ENCODE measurements at regions not wholly inside any gene's neighbourhood (a gene's known extent, or its start where the extent isn't known, plus 50 kb on each side); places are given as distances from the start of the nearest gene placed in this dataset.

DNA sequence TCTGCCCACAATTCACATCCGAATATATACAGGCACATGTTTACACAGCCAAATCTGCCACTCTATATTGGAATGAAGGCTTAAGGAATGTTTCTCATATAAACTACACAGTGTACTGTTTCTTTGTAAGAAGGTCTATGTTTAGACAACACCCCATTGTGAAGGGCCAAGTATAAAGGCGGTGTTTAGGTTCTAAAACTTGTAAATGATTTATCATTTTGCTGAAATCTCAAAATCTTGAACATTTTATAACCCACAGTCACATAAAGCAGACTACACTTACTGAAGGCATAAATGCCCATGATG is 94.0 kb downstream of the ZNF608 start:
- Histone ChIP-seq H3K36me3 (ENCODE audit: insufficient read depth, low read length, poor library complexity, severe bottlenecking) (no peaks in the 10 kb centered on the region), H3K4me3 (ENCODE audit: low read depth, low read length, poor library complexity, severe bottlenecking) (no peak overlapping the region), H3K27ac (ENCODE audit: low read depth, low read length, poor library complexity, severe bottlenecking) (no peak overlapping the region), H3K4me1 (ENCODE audit: insufficient read depth, low read length, poor library complexity, severe bottlenecking) (peaks cover 43% of the 10 kb centered on the region), H3K9me3 (ENCODE audit: low read depth, low read length, poor library complexity, severe bottlenecking) (no peaks in the 10 kb centered on the region), H3K27me3 (replicated peaks; ENCODE audit: insufficient read depth, low read depth, low read length, poor library complexity) (no peaks in the 10 kb centered on the region)
- no TSS peak for BruUV-seq (replicated peaks)
- intact Hi-C loops (cut with micrococcal nuclease; ENCODE audit: unreplicated experiment): no loop called here
- TF ChIP-seq, protein P1, sequence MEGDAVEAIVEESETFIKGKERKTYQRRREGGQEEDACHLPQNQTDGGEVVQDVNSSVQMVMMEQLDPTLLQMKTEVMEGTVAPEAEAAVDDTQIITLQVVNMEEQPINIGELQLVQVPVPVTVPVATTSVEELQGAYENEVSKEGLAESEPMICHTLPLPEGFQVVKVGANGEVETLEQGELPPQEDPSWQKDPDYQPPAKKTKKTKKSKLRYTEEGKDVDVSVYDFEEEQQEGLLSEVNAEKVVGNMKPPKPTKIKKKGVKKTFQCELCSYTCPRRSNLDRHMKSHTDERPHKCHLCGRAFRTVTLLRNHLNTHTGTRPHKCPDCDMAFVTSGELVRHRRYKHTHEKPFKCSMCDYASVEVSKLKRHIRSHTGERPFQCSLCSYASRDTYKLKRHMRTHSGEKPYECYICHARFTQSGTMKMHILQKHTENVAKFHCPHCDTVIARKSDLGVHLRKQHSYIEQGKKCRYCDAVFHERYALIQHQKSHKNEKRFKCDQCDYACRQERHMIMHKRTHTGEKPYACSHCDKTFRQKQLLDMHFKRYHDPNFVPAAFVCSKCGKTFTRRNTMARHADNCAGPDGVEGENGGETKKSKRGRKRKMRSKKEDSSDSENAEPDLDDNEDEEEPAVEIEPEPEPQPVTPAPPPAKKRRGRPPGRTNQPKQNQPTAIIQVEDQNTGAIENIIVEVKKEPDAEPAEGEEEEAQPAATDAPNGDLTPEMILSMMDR (conservative IDR thresholded peaks at IDR 0.05; ENCODE audit: low read depth, low read length): no peak
- TF ChIP-seq EZH2 (IDR thresholded peaks at IDR 0.05; ENCODE audit: borderline replicate concordance, low read depth, low read length, poor library complexity, severe bottlenecking): no peak
- CTCF ChIA-PET: no interaction called here
- DNase-seq (ENCODE audit: low spot score): no peak
- POLR2A ChIA-PET (ENCODE audit: low non-redundant PET): no interaction called here

DNA sequence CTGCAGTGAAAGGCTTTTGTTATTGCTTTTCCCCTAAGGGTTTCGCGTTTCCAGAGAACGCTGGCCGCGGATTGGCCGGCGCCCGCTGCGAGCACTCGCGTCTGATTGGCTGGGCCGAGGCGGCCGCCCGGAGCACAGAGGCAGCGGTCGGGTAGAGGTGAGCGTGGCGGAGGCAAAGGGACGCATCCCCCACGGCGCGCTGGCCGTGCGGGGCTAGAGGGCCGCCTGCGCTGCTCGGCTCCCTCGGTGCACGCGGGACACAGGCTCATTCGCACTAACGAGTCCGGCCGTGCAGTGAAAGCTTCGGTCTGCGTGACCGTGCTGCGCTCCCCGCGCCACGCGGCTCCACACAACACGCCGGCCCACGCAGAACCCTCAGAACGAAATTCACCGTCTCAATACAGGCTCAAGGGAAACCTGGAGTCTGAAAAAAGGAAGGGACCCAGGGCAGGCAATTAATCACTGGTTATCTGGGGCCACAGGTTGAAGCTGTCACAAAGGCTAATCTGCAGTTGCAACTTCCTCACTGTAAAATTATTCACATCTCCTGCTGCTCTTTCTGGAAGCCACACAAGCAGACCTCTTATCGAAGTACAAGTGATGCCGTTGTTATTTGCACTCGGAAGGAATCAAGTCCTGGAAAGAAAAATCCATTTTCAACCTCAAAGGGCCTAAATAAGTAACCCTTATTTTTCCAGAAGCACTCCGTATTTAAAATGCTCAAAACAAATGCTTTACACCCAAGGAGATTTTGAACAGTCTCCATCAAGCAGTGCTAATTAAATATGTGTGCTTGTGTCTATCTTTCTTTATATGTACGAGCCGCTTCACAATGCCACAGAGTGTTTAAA is 94.6 kb downstream of the ZNF608 start:
- POLR2A ChIA-PET (ENCODE audit: low non-redundant PET): no interaction called here
- DNase-seq (ENCODE audit: low spot score): peak; percentile 76
- TF ChIP-seq, protein P1 (conservative IDR thresholded peaks at IDR 0.05; ENCODE audit: low read depth, low read length): no peak
- TF ChIP-seq EZH2 (IDR thresholded peaks at IDR 0.05; ENCODE audit: borderline replicate concordance, low read depth, low read length, poor library complexity, severe bottlenecking): no peak
- Histone ChIP-seq H3K4me3 (ENCODE audit: low read depth, low read length, poor library complexity, severe bottlenecking) (peak overlapping the region; percentile 41), H3K36me3 (ENCODE audit: insufficient read depth, low read length, poor library complexity, severe bottlenecking) (no peaks in the 10 kb centered on the region), H3K9me3 (ENCODE audit: low read depth, low read length, poor library complexity, severe bottlenecking) (no peaks in the 10 kb centered on the region), H3K4me1 (ENCODE audit: insufficient read depth, low read length, poor library complexity, severe bottlenecking) (peaks cover 43% of the 10 kb centered on the region), H3K27me3 (replicated peaks; ENCODE audit: insufficient read depth, low read depth, low read length, poor library complexity) (no peaks in the 10 kb centered on the region), H3K27ac (ENCODE audit: low read depth, low read length, poor library complexity, severe bottlenecking) (no peak overlapping the region)
- intact Hi-C loops (cut with micrococcal nuclease; ENCODE audit: unreplicated experiment): no loop called here
- CTCF ChIA-PET: no interaction called here
- no TSS peak for BruUV-seq (replicated peaks)

DNA sequence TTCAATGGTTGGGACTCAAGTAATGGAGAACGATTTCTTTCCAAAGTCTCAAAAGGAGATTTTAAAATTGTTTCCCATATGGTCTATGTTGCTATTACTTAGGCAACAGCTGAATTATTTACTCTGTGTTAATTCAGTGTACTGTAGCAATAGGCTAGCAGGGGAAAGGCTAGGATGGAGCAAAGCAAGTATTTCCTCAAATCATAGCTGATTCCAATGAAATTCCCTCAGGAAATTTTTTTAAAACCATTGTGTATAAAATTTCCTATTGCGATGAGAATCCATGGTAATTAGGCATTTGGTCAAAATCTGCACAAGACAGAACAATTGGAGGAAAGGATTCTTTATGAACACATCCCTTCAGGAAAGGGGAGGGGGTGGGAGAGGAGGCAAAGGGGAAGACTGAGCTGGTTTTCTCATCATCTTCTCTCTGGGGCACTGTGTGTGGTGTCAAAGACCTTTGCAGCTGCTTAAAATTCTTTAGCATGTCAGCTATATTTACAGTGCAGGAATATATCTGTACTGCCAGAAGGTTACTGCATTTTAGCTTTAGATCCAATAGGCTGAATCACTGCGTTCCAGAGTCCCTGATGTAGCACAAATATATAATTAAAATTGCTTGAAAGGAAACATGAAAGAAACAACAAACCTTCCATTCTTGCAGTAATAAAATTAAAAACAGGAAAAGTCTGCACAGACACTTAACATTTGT is 95.3 kb downstream of the ZNF608 start:
- POLR2A ChIA-PET (ENCODE audit: low non-redundant PET): no interaction called here
- H3K27ac ChIP-seq (ENCODE audit: low read depth, low read length, poor library complexity, severe bottlenecking): no peak overlapping the region
- BruUV-seq (replicated peaks): no TSS peak

More for the DNA sequence above, 95.3 kb downstream of the ZNF608 start:
- Histone ChIP-seq H3K27me3 (replicated peaks; ENCODE audit: insufficient read depth, low read depth, low read length, poor library complexity) (no peaks in the 10 kb centered on the region), H3K4me3 (ENCODE audit: low read depth, low read length, poor library complexity, severe bottlenecking) (peak overlapping the region; percentile 41), H3K36me3 (ENCODE audit: insufficient read depth, low read length, poor library complexity, severe bottlenecking) (no peaks in the 10 kb centered on the region), H3K9me3 (ENCODE audit: low read depth, low read length, poor library complexity, severe bottlenecking) (no peaks in the 10 kb centered on the region), H3K4me1 (ENCODE audit: insufficient read depth, low read length, poor library complexity, severe bottlenecking) (peaks cover 38% of the 10 kb centered on the region)
- TF ChIP-seq EZH2 (IDR thresholded peaks at IDR 0.05; ENCODE audit: borderline replicate concordance, low read depth, low read length, poor library complexity, severe bottlenecking): no peak
- TF ChIP-seq, protein P1 (conservative IDR thresholded peaks at IDR 0.05; ENCODE audit: low read depth, low read length): no peak
- DNase-seq (ENCODE audit: low spot score): no peak
- CTCF ChIA-PET: no interaction called here
- intact Hi-C loops (cut with micrococcal nuclease; ENCODE audit: unreplicated experiment): no loop called here
